Right cardiac atrium (tissue), 5 donors: ENCODE measurements at regions not wholly inside any gene's neighbourhood (a gene's known extent, or its start where the extent isn't known, plus 50 kb on each side); places are given as distances from the start of the nearest gene placed in this dataset.
A peak's percentile ranks its signal among the peaks of the same experiment; 100 is the strongest.

Experiments
- ATAC-seq, 2 donors: fragments of 200-7000 bp; cut with Tn5 transposase; one replicate each; pipeline versions ENCODE4 v1.8.0 to v1.9.1; 2020; ENCODE audit warnings: moderate library complexity in 2 of 2, mild to moderate bottlenecking in 1 of 2
- DNase-seq, 3 donors: peaks; one replicate each; pipeline ENCODE4 v3.0.0-alpha.2; 2020
- H3K27ac ChIP-seq: one replicate; pipeline ENCODE4 v1.5.1; 2013; ENCODE audit warnings: mild to moderate bottlenecking, low read length, control low read depth, moderate library complexity
- H3K27me3 ChIP-seq: one replicate; pipeline ENCODE4 v1.6.1; 2013; ENCODE audit not compliant: control insufficient read depth, insufficient read depth
- H3K4me1 ChIP-seq: one replicate; pipeline ENCODE4 v1.6.1; 2013; ENCODE audit warnings: low read length; ENCODE audit not compliant: control insufficient read depth, insufficient read depth
- H3K4me3 ChIP-seq: one replicate; pipeline ENCODE4 v1.5.1; 2013; ENCODE audit warnings: low read length, control low read depth
- H3K9me3 ChIP-seq: one replicate; pipeline ENCODE4 v1.6.1; 2013; ENCODE audit warnings: low read length; ENCODE audit not compliant: control insufficient read depth
- WGBS: extraction: QIAGEN DNeasy Blood & Tissue Kit; methylation state at CpG from one replicate; pipeline ENCODE4 v1.1.7; 2013; 5-methylcytosine and 5-hydroxymethylcytosine counted together
- intact Hi-C, 4 donors: fragments of 100-400 bp; cut with DNase I; formaldehyde crosslinking; loops; one replicate each; pipeline versions ENCODE4 v1.11.0 to v1.14.0; 2022 to 2023
- donor health status: healthy with polysubstance abuse.
- donor health status: DM: no; HTN: yes; CAD: no.
- donor health status: DM: no; HTN: no; CAD: no.
- donor health status: DM: no; HTN: yes; CAD: no; lungs with severe emphysema.
- donor health status: DM: yes; HTN: yes; CAD: no.

DNA sequence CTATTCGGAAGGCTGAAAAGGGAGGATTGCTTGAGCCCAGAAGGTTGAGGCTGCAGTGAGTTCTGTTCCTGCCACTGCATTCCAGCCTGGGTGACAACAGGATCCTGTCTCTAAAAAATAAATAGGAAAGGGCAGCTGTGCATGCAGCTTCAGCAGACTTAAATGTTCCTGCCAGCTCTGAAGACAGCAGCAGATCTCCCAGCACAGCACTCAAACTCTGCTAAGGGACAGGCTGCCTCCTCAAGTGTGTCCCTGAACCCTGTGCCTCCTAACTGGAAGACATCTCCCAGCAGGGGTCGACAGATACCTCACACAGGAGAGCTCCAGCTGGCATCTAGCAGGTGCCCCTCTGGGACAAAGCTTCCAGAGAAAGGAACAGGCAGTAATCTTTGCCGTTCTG is 117.9 kb downstream of the CXCL12 start:
- Histone ChIP-seq H3K4me1 (peaks cover 2% of the 10 kb centered on the region), H3K4me3 (no peak overlapping the region), H3K27ac (no peak overlapping the region), H3K9me3 (no peaks in the 10 kb centered on the region), H3K27me3 (no peaks in the 10 kb centered on the region)
- DNase-seq, result no peak
- 92% methylated on average over 3 of the region's 3 CpGs for WGBS
- intact Hi-C loops, result no loop called here
- ATAC-seq, result no peak

DNA sequence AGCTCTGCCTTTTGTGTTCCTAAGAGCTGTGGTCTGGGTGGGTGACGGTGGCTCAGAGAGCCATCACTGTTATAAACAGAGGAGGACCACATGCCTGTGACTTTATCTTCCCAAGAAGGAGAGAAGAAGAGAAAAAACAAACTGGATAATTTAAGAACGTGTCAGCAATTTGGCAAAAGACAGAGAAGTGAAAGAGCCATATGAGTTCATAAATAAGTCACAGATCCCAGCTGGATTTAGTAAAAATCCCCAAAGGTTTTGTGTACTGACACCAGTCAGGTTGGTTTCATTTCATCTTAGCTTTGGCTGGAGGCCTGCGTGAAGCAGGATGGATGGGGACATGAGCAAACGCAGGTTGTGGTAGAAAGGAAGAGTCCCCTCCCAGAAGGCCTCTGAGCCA is 120.7 kb downstream of the CXCL12 start:
- Histone ChIP-seq H3K4me1 (peaks cover 9% of the 10 kb centered on the region), H3K27me3 (no peaks in the 10 kb centered on the region), H3K9me3 (no peaks in the 10 kb centered on the region), H3K27ac (no peak overlapping the region), H3K4me3 (no peak overlapping the region)
- WGBS, result 61% methylated on average over 4 of the region's 4 CpGs
- intact Hi-C loops, result no loop called here
- no peak for DNase-seq
- ATAC-seq, result no peak

DNA sequence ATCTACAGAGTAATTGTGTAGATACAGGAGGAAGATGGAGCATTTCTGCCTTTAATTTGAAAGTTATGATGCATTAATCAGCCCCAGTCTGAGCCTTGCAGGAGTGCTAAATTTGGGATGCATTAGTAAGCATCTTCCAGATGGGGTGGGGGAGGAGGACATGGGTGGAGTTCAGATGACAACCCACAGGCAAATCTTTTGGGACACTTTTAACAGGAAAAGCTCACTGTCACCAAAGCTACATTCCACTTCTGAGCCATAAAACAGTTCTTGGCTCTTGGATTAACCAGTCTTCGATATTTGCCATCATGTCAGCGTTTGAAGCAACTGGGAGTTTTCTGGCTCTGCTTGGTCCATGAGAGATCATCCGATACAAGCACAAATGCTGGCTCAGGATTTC is 121.1 kb downstream of the CXCL12 start:
- Histone ChIP-seq H3K4me3 (no peak overlapping the region), H3K27me3 (no peaks in the 10 kb centered on the region), H3K9me3 (no peaks in the 10 kb centered on the region), H3K4me1 (peaks cover 9% of the 10 kb centered on the region), H3K27ac (no peak overlapping the region)
- 63% methylated on average over 3 of the region's 3 CpGs for WGBS
- no peak for ATAC-seq
- no peak for DNase-seq
- intact Hi-C loops, result no loop called here

DNA sequence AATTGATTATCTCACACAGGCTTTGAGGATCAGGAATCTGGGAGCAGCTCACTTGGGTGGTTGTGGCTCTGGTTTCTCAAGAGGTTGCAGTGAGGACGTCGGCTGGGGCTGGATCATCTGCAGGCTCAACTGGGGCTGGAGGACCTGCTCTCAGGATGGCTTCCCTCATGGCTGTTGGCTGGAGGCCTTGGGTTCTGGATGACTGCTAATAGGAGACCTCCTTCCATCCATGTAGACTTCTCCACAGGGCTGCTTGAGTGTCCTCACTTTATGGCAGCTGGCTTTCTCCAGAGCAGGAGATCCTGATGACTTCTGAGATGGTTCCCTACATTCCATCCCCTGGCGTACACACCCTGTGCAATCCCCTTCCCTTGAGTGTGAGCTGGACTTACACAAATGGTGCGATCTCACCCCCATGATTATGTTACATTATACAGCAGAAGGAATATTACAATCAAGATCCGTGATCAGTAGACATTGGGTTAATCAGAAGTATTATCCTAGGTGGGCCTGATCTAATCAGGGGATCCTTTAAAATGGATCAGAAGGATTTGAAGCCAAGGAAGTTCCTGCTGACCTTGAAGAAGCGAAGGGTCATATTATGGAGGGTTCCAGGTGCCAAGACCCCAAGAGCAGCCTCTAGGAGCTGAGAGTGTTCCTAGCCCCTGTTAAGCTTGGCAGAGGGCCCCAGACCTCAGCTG is 122.2 kb downstream of the CXCL12 start:
- H3K4me1 ChIP-seq, result peaks cover 9% of the 10 kb centered on the region
- H3K4me3 ChIP-seq, result no peak overlapping the region
- no peaks in the 10 kb centered on the region for H3K9me3 ChIP-seq
- DNase-seq, result no peak
- no peak overlapping the region for H3K27ac ChIP-seq
- no peak for ATAC-seq
- 86% methylated on average over 6 of the region's 6 CpGs for WGBS
- intact Hi-C loops, result no loop called here
- H3K27me3 ChIP-seq, result no peaks in the 10 kb centered on the region

DNA sequence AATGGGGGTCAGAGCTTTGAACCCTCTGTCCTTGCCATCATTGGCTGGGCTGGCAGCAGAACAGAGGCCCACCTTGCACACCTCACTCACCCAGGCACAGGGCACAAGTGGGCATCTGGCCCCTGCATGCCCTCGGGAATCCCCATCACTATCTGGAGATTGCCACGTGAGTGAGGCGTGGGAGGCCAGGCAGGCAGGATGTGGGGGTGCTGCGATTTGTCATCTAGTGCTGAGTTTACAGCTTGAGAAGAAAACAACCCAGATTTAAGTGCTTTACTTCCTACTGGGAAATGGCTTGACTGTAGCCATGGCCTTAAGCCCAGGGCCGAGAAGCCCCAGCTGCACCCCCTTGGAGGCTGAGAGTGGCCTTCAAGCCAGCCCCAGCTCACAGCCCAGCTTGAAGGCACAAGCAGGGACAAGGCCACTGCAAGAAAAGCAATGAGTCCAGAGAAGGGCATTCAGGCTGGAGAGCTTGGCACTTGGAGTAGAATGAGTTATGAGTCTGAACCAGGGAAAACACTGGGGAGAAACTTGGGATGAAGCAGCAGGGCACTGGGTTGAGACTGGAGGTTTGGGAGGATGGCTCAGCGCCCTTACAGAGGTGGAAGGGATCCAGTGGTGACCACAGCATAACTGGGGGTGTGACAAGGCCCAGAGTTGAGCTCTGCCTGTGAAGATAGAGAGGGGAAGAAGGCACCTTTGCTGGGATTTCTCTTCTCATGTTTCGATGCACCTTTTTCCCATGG is 123.0 kb downstream of the CXCL12 start:
- 38% methylated on average over 7 of the region's 7 CpGs for WGBS
- H3K4me3 ChIP-seq, result no peak overlapping the region
- no peaks in the 10 kb centered on the region for H3K9me3 ChIP-seq
- peaks cover 9% of the 10 kb centered on the region for H3K4me1 ChIP-seq
- no peaks in the 10 kb centered on the region for H3K27me3 ChIP-seq
- intact Hi-C loops, result no loop called here
- no peak overlapping the region for H3K27ac ChIP-seq
- ATAC-seq, result peak; percentile 40 to 68
- DNase-seq, result peak; percentile 34 to 77 (median 73)

DNA sequence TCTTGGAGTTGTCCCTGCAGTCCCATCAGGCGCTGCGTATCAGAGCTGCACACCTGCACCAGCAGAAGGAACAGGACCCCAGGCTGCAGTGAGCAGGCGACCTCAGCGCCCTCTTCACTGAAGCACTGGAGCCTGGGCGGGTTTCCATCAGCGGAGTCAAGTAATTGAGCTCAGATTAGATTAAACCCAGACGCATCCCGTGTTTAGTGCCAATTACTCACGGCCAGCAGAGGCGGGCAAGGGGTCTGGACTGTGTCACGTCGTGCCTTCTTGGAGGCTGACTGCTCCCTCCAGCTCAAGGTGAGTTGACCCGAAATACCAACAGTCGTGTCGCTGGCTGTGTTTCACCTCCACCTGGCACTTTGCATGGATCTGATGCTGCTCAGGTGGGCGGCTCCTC is 123.6 kb downstream of the CXCL12 start:
- DNase-seq (peak in 2 of 3 donors; percentile 27 to 56), ATAC-seq (peak; percentile 35 to 60)
- no peak overlapping the region for H3K27ac ChIP-seq
- no peaks in the 10 kb centered on the region for H3K27me3 ChIP-seq
- WGBS, result 49% methylated on average over 16 of the region's 16 CpGs
- peaks cover 9% of the 10 kb centered on the region for H3K4me1 ChIP-seq
- H3K9me3 ChIP-seq, result no peaks in the 10 kb centered on the region
- H3K4me3 ChIP-seq, result no peak overlapping the region
- intact Hi-C loops, result no loop called here

DNA sequence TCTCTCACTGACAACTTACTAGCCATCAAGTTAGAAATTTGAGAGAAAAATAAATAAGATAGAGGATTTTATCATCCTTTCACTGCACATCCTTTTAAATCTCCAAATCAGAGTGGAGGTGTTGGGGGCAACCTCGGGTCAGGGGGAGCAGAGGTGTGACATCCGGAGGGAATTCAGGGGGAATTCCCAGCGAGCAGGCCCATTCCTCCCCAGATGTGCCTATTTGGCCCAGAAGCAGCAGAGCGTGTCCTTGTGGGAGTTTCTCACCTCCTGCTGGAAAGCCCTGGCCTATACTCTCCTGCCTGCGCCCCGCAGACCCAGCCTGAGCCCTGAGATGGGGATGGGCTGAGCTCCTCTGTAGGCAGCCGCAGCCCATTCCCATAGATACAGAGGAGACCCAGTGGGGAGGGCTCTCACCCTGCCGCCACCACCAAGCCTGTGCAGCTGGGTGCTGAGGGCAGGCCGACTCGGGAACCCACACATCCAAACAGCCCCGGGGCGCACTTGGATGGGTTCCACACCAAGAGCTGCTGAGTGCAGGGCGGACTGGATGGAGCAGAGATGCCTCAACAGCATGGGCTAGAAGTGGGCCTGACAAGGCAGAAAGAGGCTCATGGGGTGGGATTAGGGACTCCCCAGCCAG is 124.5 kb downstream of the CXCL12 start:
- intact Hi-C loops, result no loop called here
- WGBS, result 86% methylated on average over 13 of the region's 13 CpGs
- ATAC-seq (peak in 1 of 2 donors; percentile 25), DNase-seq (peak in 1 of 3 donors; percentile 47)
- Histone ChIP-seq H3K4me3 (no peak overlapping the region), H3K27ac (no peak overlapping the region), H3K9me3 (no peaks in the 10 kb centered on the region), H3K4me1 (peaks cover 9% of the 10 kb centered on the region), H3K27me3 (no peaks in the 10 kb centered on the region)

DNA sequence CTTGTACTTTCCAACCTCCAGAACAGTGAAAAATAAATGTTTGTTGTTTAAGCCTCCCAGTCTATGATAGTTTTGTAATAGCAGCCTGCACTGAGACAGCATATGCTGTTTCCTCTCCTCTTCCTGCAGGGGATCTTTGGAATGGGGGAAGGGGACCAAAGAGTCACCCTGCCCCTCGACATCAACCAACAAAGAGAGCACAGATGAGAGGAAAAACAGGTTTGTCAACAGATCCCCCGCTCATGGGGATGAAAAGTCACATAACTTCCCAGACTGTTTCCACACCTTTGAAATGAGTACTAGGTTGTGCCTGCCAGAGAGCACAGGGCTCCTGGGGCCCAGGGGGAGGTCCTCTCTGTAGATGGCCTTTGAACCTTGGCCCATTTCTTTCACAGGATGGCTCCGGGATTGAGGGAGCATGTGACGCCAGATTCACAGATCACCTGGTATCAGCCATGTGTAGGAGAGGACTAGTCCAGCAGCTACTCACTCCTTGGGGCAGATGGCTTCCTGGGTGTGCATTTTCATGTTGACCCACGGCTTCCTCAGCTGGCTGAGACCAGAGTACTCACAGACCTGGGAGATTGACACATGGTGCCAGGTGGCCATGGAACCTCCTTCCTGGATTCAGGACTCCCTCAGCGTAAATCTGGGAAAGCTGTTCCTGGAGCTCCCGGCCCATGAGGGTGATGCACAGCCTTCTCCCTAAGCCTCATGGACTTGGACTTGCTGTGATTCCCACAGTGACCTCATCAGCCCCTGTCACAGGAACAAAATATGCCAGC is 125.6 kb downstream of the CXCL12 start:
- WGBS, result 87% methylated on average over 7 of the region's 7 CpGs
- ATAC-seq (no peak), DNase-seq (no peak)
- intact Hi-C loops, result loop anchor here in 1 of 4 donors (10.0 kb wide), 1 partner anchor 56 kb away; no protein-coding TSS in a partner anchor
- peaks cover 9% of the 10 kb centered on the region for H3K4me1 ChIP-seq
- H3K9me3 ChIP-seq, result no peaks in the 10 kb centered on the region
- H3K27me3 ChIP-seq, result no peaks in the 10 kb centered on the region
- H3K27ac ChIP-seq, result no peak overlapping the region
- H3K4me3 ChIP-seq, result no peak overlapping the region

DNA sequence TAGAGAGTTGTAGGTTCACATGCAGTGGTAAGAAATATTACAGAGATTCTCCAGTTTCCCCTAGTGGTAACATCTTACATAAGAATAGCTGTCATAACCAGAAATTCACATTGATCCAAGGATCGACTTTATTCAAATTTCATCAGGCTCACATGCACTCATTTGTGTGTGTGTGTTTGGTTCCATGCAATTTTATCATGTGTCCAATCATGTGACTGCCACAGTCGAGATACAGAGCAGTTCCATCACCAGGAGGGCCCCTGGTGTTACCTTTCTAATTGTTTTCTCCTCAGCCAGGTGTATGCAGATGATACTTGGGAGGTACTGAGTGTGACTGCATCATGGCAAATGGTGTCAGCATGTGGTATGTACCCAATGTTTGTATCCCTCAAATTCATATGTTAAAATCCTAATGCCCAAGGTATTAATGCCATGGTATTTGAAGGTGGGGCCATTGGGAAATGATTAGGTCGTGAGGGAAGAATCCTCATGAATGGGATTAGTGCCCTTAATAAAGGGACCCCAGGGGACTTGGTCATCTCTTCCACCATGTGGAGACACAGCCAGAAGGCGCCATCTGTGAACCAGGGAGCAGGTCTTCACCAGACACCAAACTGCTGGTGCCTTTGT is 126.3 kb downstream of the CXCL12 start:
- Histone ChIP-seq H3K4me3 (no peak overlapping the region), H3K9me3 (no peaks in the 10 kb centered on the region), H3K27me3 (no peaks in the 10 kb centered on the region), H3K27ac (no peak overlapping the region), H3K4me1 (peaks cover 9% of the 10 kb centered on the region)
- ATAC-seq (no peak), DNase-seq (no peak)
- 85% methylated on average over 4 of the region's 4 CpGs for WGBS
- intact Hi-C loops, result loop anchor here in 1 of 4 donors (10.0 kb wide), 1 partner anchor 56 kb away; no protein-coding TSS in a partner anchor

DNA sequence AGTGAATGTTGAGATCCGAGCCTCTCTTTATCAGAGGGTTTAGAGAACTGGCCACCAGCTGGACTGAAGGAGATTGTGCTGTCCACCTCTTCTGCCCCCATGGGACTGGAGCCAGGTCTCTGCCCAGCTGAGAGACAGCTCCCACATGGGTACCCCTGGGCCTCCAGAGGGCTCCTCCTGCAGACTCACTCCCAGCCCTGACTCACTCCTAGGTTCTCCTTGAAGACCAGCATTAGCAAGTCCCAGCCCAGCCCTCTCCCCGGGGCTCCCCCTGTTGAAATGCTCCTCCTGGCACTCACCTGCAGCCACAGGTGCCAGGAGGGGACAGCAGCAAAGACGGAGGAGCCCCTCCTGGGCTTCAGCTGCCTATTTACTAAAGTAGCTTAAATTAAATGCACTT is 126.9 kb downstream of the CXCL12 start:
- Histone ChIP-seq H3K4me3 (no peak overlapping the region), H3K4me1 (peaks cover 9% of the 10 kb centered on the region), H3K27ac (no peak overlapping the region), H3K9me3 (no peaks in the 10 kb centered on the region), H3K27me3 (no peaks in the 10 kb centered on the region)
- DNase-seq (no peak), ATAC-seq (no peak)
- intact Hi-C loops, result loop anchor here in 1 of 4 donors (10.0 kb wide), 1 partner anchor 57 kb away; no protein-coding TSS in a partner anchor
- WGBS, result 75% methylated on average over 3 of the region's 3 CpGs
